K562 (cell line): ENCODE measurements at regions not wholly inside any gene's neighbourhood (a gene's known extent, or its start where the extent isn't known, plus 50 kb on each side); places are given as distances from the start of the nearest gene placed in this dataset.

ENCODE experiments used
- ATAC-seq: fragments of 200-7000 bp; cut with Tn5 transposase; 3 replicates; pipeline ENCODE4 v1.9.1; 2020; ENCODE audit warnings: moderate library complexity
- BruUV-seq: library from RNA; stranded (reverse); fragments of 400-500 nt; replicated peaks from 2 replicates; lab custom pipeline; 2021; lab: Mats Ljungman, UMichigan
- CTCF ChIA-PET: fragments of 300-600 bp; formaldehyde crosslinking; extraction: SDS; loops from one replicate; lab custom pipeline; 2021; ENCODE audit warnings: low intra/inter-chr PET ratio; lab: Yijun Ruan, JAX
- POLR2A ChIA-PET: fragments of 300-600, 350-650 bp; sonication (Branson Sonifier 250); formaldehyde crosslinking; extraction: SDS; loops from one replicate; lab custom pipeline; 2021; ENCODE audit warnings: antibody characterized with exemption, inconsistent platforms; lab: Yijun Ruan, JAX
- DNase-seq, 4 experiments: peaks; one replicate each; pipeline versions ENCODE4 v3.0.0 to v3.0.0-alpha.2; 2011 to 2018; ENCODE audit warnings: low spot score in 3 of 4, mixed read lengths in 3 of 4; ENCODE audit errors: extremely low read depth in 1 of 4
- FAIRE-seq: peaks from 2 replicates; lab custom pipeline; 2011; peaks lifted over from hg19 to GRCh38; lab: Jason Lieb, UNC
- H2AFZ ChIP-seq: 2 replicates; pipeline ENCODE4 v1.6.0; 2011; ENCODE audit warnings: low read depth, low read length, control low read depth, inconsistent platforms
- H3K27ac ChIP-seq: fragments of 200-600 bp; 3 replicates; pipeline ENCODE4 v1.8.0; 2011; ENCODE audit warnings: low read depth, mild to moderate bottlenecking, control low read depth, inconsistent platforms, low read length, moderate library complexity, mixed read lengths; ENCODE audit errors: extremely low read depth
- H3K27me3 ChIP-seq, 2 experiments: fragments of 300-600 bp in 1 of 2; 2 replicates in 1 of 2; 3 replicates in 1 of 2; pipeline versions ENCODE4 v1.6.0 to v1.8.0; 2011; ENCODE audit warnings: inconsistent platforms in 2 of 2, low read length in 2 of 2, mild to moderate bottlenecking in 1 of 2, mixed read lengths in 1 of 2, moderate library complexity in 1 of 2; ENCODE audit not compliant: control insufficient read depth in 2 of 2, insufficient read depth in 2 of 2
- H3K36me3 ChIP-seq: fragments of 300-600 bp; 3 replicates; pipeline ENCODE4 v1.8.0; 2011; ENCODE audit warnings: mild to moderate bottlenecking, low read length, inconsistent platforms; ENCODE audit not compliant: control insufficient read depth, insufficient read depth
- H3K4me1 ChIP-seq, 2 experiments: fragments of 200-600 bp in 1 of 2; replicated peaks in 1 of 2; 2 replicates in 1 of 2; 3 replicates in 1 of 2; pipeline versions ENCODE4 v1.5.1 to v1.8.0; 2011; ENCODE audit warnings: inconsistent platforms in 2 of 2, low read length in 2 of 2, mild to moderate bottlenecking in 1 of 2, mixed read lengths in 1 of 2, moderate library complexity in 1 of 2; ENCODE audit not compliant: control insufficient read depth in 2 of 2, insufficient read depth in 2 of 2
- H3K4me2 ChIP-seq: 2 replicates; pipeline ENCODE4 v1.6.1; 2011; ENCODE audit warnings: low read length, control low read depth, inconsistent platforms, mixed read lengths; ENCODE audit not compliant: insufficient read depth
- H3K4me3 ChIP-seq: fragments of 200-600 bp; sonication (generic), shearing (Covaris generic); 2 replicates; pipeline ENCODE4 v1.5.1; 2016; ENCODE audit warnings: control low read depth, inconsistent platforms
- H3K79me2 ChIP-seq: fragments of 200-600 bp; 3 replicates; pipeline ENCODE4 v1.8.0; 2011; ENCODE audit warnings: low read length, inconsistent platforms; ENCODE audit not compliant: control insufficient read depth, insufficient read depth
- H3K9ac ChIP-seq, 2 experiments: 2 replicates each; pipeline versions ENCODE4 v1.6.0 to v1.6.1; 2011; ENCODE audit warnings: low read depth in 2 of 2, low read length in 2 of 2, control low read depth in 1 of 2, inconsistent platforms in 1 of 2, mild to moderate bottlenecking in 1 of 2, mixed read lengths in 1 of 2; ENCODE audit not compliant: insufficient read depth in 1 of 2
- H3K9me1 ChIP-seq: one replicate; pipeline ENCODE4 v1.6.0; 2011; ENCODE audit warnings: inconsistent platforms, mild to moderate bottlenecking, low read length, moderate library complexity; ENCODE audit not compliant: control insufficient read depth, insufficient read depth
- H3K9me3 ChIP-seq: replicated peaks from 2 replicates; pipeline ENCODE4 v1.5.1; 2011; ENCODE audit warnings: low read depth, low read length, inconsistent platforms; ENCODE audit not compliant: control insufficient read depth, insufficient read depth
- H4K20me1 ChIP-seq: replicated peaks from 2 replicates; pipeline ENCODE4 v1.6.1; 2011; ENCODE audit warnings: low read length, inconsistent platforms, mixed read lengths; ENCODE audit not compliant: control insufficient read depth, insufficient read depth
- CREBBP ChIP-seq: IDR thresholded peaks from one replicate; pipeline ENCODE4 v1.6.1; 2012; ENCODE audit warnings: low read depth, mild to moderate bottlenecking, control low read depth, inconsistent platforms, low read length
- FOXJ2 ChIP-seq: fragments of 200-800 bp; sonication (Bioruptor generic); IDR thresholded peaks from 2 replicates; pipeline ENCODE4 v1.6.1; 2016; ENCODE audit warnings: missing genetic modification characterization, missing compliant biosample characterization
- HNRNPUL1 ChIP-seq: fragments of 200-400 bp; formaldehyde crosslinking; IDR thresholded peaks from 2 replicates; pipeline ENCODE4 v1.6.1; 2017; ENCODE audit warnings: low read length
- MXI1 ChIP-seq: IDR thresholded peaks from 2 replicates; pipeline ENCODE4 v1.6.1; 2011; ENCODE audit warnings: low read depth, mild to moderate bottlenecking, improper control_type of control experiment, low read length
- RB1 ChIP-seq: fragments of 450-650 bp; IDR thresholded peaks from 2 replicates; pipeline ENCODE4 v1.6.1; 2017; ENCODE audit warnings: low read depth, mild to moderate bottlenecking
- RBM15 ChIP-seq: fragments of 200-400 bp; formaldehyde crosslinking; IDR thresholded peaks from 2 replicates; pipeline ENCODE4 v1.6.1; 2018; ENCODE audit warnings: mild to moderate bottlenecking, low read length, moderate library complexity; ENCODE audit not compliant: insufficient read depth
- TAF15 ChIP-seq: fragments of 200-400 bp; formaldehyde crosslinking; IDR thresholded peaks from 2 replicates; pipeline ENCODE4 v1.6.1; 2017; ENCODE audit warnings: mild to moderate bottlenecking, low read depth, low read length, moderate library complexity
- TFAP4 ChIP-seq: sonication (generic); formaldehyde crosslinking; IDR thresholded peaks from 2 replicates; pipeline ENCODE4 v1.8.0; 2022; ENCODE audit warnings: missing genetic modification reagents, mild to moderate bottlenecking, moderate library complexity, borderline replicate concordance
- THRB ChIP-seq: fragments of 450-650 bp; formaldehyde crosslinking; conservative IDR thresholded peaks from 2 replicates; pipeline ENCODE4 v1.4.0; 2022; ENCODE audit warnings: mild to moderate bottlenecking, missing genetic modification characterization
- TRIM24 ChIP-seq, 2 experiments: fragments of 450-650 bp; IDR thresholded peaks; 2 replicates each; pipeline ENCODE4 v1.6.1; 2016
- ZNF408 ChIP-seq: fragments of 250-450 bp; sonication (Bioruptor Pico); IDR thresholded peaks from 2 replicates; pipeline ENCODE4 v1.4.0; 2020; ENCODE audit warnings: low read depth, mild to moderate bottlenecking, moderate library complexity
- ZNF586 ChIP-seq: fragments of 450-650 bp; formaldehyde crosslinking; conservative IDR thresholded peaks from 2 replicates; pipeline ENCODE4 v1.4.0; 2020; ENCODE audit warnings: mild to moderate bottlenecking, moderate library complexity
- WGBS: fragments of 100-300 bp; shearing (Covaris generic); methylation state at CpG from one replicate; pipeline ENCODE4 v1.1.6; 2016; ENCODE audit warnings: low coverage, mixed read lengths; ENCODE audit not compliant: insufficient coverage; ENCODE audit errors: missing lambda C conversion rate; 5-methylcytosine and 5-hydroxymethylcytosine counted together
- in situ Hi-C: fragments of 300-500 bp; cut with MboI; formaldehyde crosslinking; loops from 4 replicates; pipeline ENCODE4 v1.15.0; 2018; ENCODE audit warnings: inconsistent platforms, mixed read lengths
- intact Hi-C: fragments of 100-400 bp; cut with micrococcal nuclease; formaldehyde crosslinking; loops from 2 replicates; pipeline ENCODE4 v1.14.2; 2022
- TF ChIP-seq, protein P1 (sequence below): fragments of 450-650 bp; formaldehyde crosslinking; IDR thresholded peaks from 2 replicates; pipeline ENCODE4 v1.4.0; 2022; ENCODE audit warnings: mild to moderate bottlenecking, moderate library complexity

GRCh38 chr22:25357606-25358420 is 138.4 kb downstream of the CRYBB2 start:
- no peaks in the 10 kb centered on the region for H3K9me1 ChIP-seq
- CTCF ChIA-PET, result no interaction called here

More at GRCh38 chr22:25357606-25358420, 138.4 kb downstream of the CRYBB2 start:
- H3K27me3 ChIP-seq, result no peaks in the 10 kb centered on the region
- POLR2A ChIA-PET, result no interaction called here
- in situ Hi-C loops (no loop called here), intact Hi-C loops (no loop called here)
- WGBS, result 84% methylated on average over 6 of the region's 7 CpGs
- no peak for FAIRE-seq
- no peak for ATAC-seq
- H3K79me2 ChIP-seq, result no peaks in the 10 kb centered on the region; the same call in 2 of the 3 replicates
- no TSS peak for BruUV-seq
- no peak overlapping the region for H2AFZ ChIP-seq
- peaks cover 7% of the 10 kb centered on the region for H4K20me1 ChIP-seq
- no peaks in the 10 kb centered on the region for H3K9me3 ChIP-seq
- H3K36me3 ChIP-seq, result peaks cover 50% of the 10 kb centered on the region; the same call in 1 of the 3 replicates
- H3K27ac ChIP-seq, result no peak overlapping the region
- no peak for DNase-seq
- no peak overlapping the region for H3K9ac ChIP-seq
- no peak overlapping the region for H3K4me3 ChIP-seq
- no peak for TF ChIP-seq THRB
- no peak for TF ChIP-seq RB1
- no peak for TF ChIP-seq ZNF408 (CRISPR knock-in tag)
- TF ChIP-seq CREBBP, result no peak
- no peak for TF ChIP-seq TFAP4 (CRISPR knock-in tag)
- TF ChIP-seq MXI1, result no peak
- TF ChIP-seq RBM15, result no peak
- no peak for TF ChIP-seq ZNF586 (CRISPR knock-in tag)
- no peak for TF ChIP-seq TAF15
- TF ChIP-seq TRIM24 (IDR thresholded peaks at IDR 0.05), result no peak
- TF ChIP-seq FOXJ2, result no peak
- TF ChIP-seq HNRNPUL1, result no peak
- TF ChIP-seq, protein P1, sequence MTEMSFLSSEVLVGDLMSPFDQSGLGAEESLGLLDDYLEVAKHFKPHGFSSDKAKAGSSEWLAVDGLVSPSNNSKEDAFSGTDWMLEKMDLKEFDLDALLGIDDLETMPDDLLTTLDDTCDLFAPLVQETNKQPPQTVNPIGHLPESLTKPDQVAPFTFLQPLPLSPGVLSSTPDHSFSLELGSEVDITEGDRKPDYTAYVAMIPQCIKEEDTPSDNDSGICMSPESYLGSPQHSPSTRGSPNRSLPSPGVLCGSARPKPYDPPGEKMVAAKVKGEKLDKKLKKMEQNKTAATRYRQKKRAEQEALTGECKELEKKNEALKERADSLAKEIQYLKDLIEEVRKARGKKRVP, result no peak
- H3K4me2 ChIP-seq, result no peak overlapping the region
- peaks cover 0 to 12% of the 10 kb centered on the region in 2 experiments; a peak in 1 of 5 replicates for H3K4me1 ChIP-seq
